Gastrocnemius medialis (tissue), 4 donors: ENCODE measurements at regions not wholly inside any gene's neighbourhood (a gene's known extent, or its start where the extent isn't known, plus 50 kb on each side); places are given as distances from the start of the nearest gene placed in this dataset.

Experiments
- POLR2A ChIP-seq, 2 donors: fragments of 450-650 bp; IDR thresholded peaks; one replicate each; pipeline ENCODE4 v1.6.1; 2017; ENCODE audit warnings: antibody characterized with exemption in 2 of 2, mild to moderate bottlenecking in 2 of 2, moderate library complexity in 2 of 2
- TF ChIP-seq, protein P1 (sequence below), 5 experiments: fragments of 450-650 bp in 3 of 5; fragments of 200-600 bp in 2 of 5; sonication (generic) in 2 of 5; IDR thresholded peaks in 4 of 5; conservative IDR thresholded peaks in 1 of 5; 1 replicate in 4 of 5; 2 replicates in 1 of 5; pipeline ENCODE4 v1.5.1; 2016 to 2019; ENCODE audit warnings: antibody characterized with exemption in 5 of 5, mild to moderate bottlenecking in 3 of 5, moderate library complexity in 3 of 5

DNA sequence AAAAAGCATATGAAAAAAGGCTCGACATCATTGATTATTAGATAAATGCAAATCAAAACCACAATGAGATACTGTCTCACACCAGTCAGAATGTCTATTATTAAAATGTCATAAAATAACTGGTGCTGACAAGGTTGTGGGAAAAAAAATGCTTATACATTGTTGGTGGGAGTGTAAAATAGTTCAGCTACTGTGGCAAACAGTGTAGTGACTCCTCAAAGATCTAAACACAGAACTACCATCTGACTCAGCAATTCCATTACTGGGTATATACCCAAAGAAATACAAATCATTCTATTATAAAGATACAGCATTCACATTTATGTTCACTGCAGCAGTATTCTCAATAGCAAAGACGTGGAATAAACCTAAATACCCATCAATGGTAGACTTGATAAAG, 412.1 kb downstream of the CENPC start:
- no peak for TF ChIP-seq POLR2A (IDR thresholded peaks at IDR 0.05)
- TF ChIP-seq, protein P1, sequence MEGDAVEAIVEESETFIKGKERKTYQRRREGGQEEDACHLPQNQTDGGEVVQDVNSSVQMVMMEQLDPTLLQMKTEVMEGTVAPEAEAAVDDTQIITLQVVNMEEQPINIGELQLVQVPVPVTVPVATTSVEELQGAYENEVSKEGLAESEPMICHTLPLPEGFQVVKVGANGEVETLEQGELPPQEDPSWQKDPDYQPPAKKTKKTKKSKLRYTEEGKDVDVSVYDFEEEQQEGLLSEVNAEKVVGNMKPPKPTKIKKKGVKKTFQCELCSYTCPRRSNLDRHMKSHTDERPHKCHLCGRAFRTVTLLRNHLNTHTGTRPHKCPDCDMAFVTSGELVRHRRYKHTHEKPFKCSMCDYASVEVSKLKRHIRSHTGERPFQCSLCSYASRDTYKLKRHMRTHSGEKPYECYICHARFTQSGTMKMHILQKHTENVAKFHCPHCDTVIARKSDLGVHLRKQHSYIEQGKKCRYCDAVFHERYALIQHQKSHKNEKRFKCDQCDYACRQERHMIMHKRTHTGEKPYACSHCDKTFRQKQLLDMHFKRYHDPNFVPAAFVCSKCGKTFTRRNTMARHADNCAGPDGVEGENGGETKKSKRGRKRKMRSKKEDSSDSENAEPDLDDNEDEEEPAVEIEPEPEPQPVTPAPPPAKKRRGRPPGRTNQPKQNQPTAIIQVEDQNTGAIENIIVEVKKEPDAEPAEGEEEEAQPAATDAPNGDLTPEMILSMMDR (IDR thresholded peaks at IDR 0.05 in 4 of 5, conservative IDR thresholded peaks at IDR 0.05 in 1 of 5) = no peak
